ENCODE measurements at regions not wholly inside any gene's neighbourhood (a gene's known extent, or its start where the extent isn't known, plus 50 kb on each side); places are given as distances from the start of the nearest gene placed in this dataset.

DNA sequence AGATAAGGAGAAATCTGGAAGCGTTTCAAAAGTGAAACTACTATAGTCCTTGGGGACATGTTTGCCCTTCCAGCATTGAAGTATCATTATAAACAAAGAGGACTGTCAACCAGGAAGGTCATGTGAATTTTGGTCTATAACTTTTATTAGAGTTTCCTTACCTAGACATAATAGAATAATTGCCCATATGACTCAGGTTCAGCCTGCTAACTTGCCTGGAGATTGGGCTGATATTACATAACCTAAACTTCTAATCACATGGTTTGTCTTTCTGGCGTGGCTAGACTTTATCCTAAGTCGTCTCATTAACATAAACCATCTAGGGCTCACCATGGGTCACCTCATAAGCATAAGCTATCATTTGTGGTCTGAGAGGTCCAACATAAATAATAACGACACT is 775.9 kb downstream of the CENPC start:
- Histone ChIP-seq H2AFZ (ENCODE audit: low read length) (no peak overlapping the region), H3K27me3 (ENCODE audit: control insufficient read depth, insufficient read depth, low read length) (no peaks in the 10 kb centered on the region), H4K20me1 (ENCODE audit: control insufficient read depth, extremely low read depth, insufficient read depth, low read length) (no peaks in the 10 kb centered on the region), H3K4me2 (ENCODE audit: extremely low read depth, insufficient read depth, low read length) (no peak overlapping the region), H3K79me2 (ENCODE audit: control insufficient read depth, insufficient read depth, low read length) (no peaks in the 10 kb centered on the region), H3K4me3 (replicated peaks in 1 of 4; ENCODE audit: control extremely low read depth in 1 of 4, insufficient read depth in 1 of 4, low read depth in 3 of 4, low read length in 4 of 4) (no peak overlapping the region), H3K4me1 (ENCODE audit: control insufficient read depth, extremely low read depth, insufficient read depth, low read length) (no peaks in the 10 kb centered on the region), H3K27ac (ENCODE audit: insufficient read depth, low read length) (no peak overlapping the region), H3K36me3 (ENCODE audit: control insufficient read depth, insufficient read depth, low read length) (no peaks in the 10 kb centered on the region), H3K9me3 (ENCODE audit: control insufficient read depth, insufficient read depth, low read depth, low read length) (no peaks in the 10 kb centered on the region), H3K9ac (ENCODE audit: insufficient read depth, low read length) (no peak overlapping the region)
- DNase-seq (ENCODE audit: low read depth in 2 of 2): peak in 1 of 2 donors; percentile 1
- TF ChIP-seq EZH2 (IDR thresholded peaks at IDR 0.05; ENCODE audit: low read length, missing control alignments) (no peak), CTCF (conservative IDR thresholded peaks at IDR 0.05 in 1 of 2, IDR thresholded peaks at IDR 0.05 in 1 of 2; ENCODE audit: low read depth in 1 of 2, low read length in 2 of 2) (no peak)

DNA sequence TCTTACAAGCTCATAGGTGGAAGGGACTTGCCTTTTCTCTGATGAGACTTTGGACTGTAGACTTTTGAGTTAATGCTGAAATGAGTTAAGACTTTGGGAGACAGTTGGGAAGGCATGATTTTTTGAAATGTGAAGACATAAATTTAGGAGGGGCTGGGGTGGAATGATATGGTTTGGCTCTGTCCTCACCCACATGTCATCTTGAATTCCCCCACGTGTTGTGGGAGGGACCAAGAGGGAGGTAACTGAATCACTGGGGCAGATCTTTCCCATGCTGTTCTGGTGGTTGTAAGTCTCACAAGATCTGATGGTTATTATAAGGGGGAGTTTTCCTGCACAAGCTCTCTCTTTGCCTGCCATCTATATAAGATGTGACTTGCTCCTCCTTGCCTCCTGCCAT is 777.9 kb downstream of the CENPC start:
- Histone ChIP-seq H3K4me1 (ENCODE audit: control insufficient read depth, extremely low read depth, insufficient read depth, low read length) (no peaks in the 10 kb centered on the region), H2AFZ (ENCODE audit: low read length) (no peak overlapping the region), H3K36me3 (ENCODE audit: control insufficient read depth, insufficient read depth, low read length) (no peaks in the 10 kb centered on the region), H3K9me3 (ENCODE audit: control insufficient read depth, insufficient read depth, low read depth, low read length) (no peaks in the 10 kb centered on the region), H3K27ac (ENCODE audit: insufficient read depth, low read length) (no peak overlapping the region), H3K4me2 (ENCODE audit: extremely low read depth, insufficient read depth, low read length) (no peak overlapping the region), H3K9ac (ENCODE audit: insufficient read depth, low read length) (no peak overlapping the region), H3K79me2 (ENCODE audit: control insufficient read depth, insufficient read depth, low read length) (no peaks in the 10 kb centered on the region), H3K27me3 (ENCODE audit: control insufficient read depth, insufficient read depth, low read length) (no peaks in the 10 kb centered on the region), H3K4me3 (replicated peaks in 1 of 4; ENCODE audit: control extremely low read depth in 1 of 4, insufficient read depth in 1 of 4, low read depth in 3 of 4, low read length in 4 of 4) (no peak overlapping the region), H4K20me1 (ENCODE audit: control insufficient read depth, extremely low read depth, insufficient read depth, low read length) (no peaks in the 10 kb centered on the region)
- TF ChIP-seq EZH2 (IDR thresholded peaks at IDR 0.05; ENCODE audit: low read length, missing control alignments) (no peak), CTCF (conservative IDR thresholded peaks at IDR 0.05 in 1 of 2, IDR thresholded peaks at IDR 0.05 in 1 of 2; ENCODE audit: low read depth in 1 of 2, low read length in 2 of 2) (no peak)
- no peak for DNase-seq (ENCODE audit: low read depth in 2 of 2)

- no peak for DNase-seq (ENCODE audit: low read depth in 2 of 2)
- Histone ChIP-seq H3K27me3 (ENCODE audit: control insufficient read depth, insufficient read depth, low read length) (no peaks in the 10 kb centered on the region), H2AFZ (ENCODE audit: low read length) (no peak overlapping the region), H3K27ac (ENCODE audit: insufficient read depth, low read length) (no peak overlapping the region), H3K79me2 (ENCODE audit: control insufficient read depth, insufficient read depth, low read length) (no peaks in the 10 kb centered on the region), H3K9ac (ENCODE audit: insufficient read depth, low read length) (no peak overlapping the region), H3K4me1 (ENCODE audit: control insufficient read depth, extremely low read depth, insufficient read depth, low read length) (no peaks in the 10 kb centered on the region), H3K9me3 (ENCODE audit: control insufficient read depth, insufficient read depth, low read depth, low read length) (no peaks in the 10 kb centered on the region), H3K4me3 (replicated peaks in 1 of 4; ENCODE audit: control extremely low read depth in 1 of 4, insufficient read depth in 1 of 4, low read depth in 3 of 4, low read length in 4 of 4) (no peak overlapping the region), H3K4me2 (ENCODE audit: extremely low read depth, insufficient read depth, low read length) (no peak overlapping the region), H3K36me3 (ENCODE audit: control insufficient read depth, insufficient read depth, low read length) (no peaks in the 10 kb centered on the region), H4K20me1 (ENCODE audit: control insufficient read depth, extremely low read depth, insufficient read depth, low read length) (no peaks in the 10 kb centered on the region)
- TF ChIP-seq CTCF (conservative IDR thresholded peaks at IDR 0.05 in 1 of 2, IDR thresholded peaks at IDR 0.05 in 1 of 2; ENCODE audit: low read depth in 1 of 2, low read length in 2 of 2) (no peak), EZH2 (IDR thresholded peaks at IDR 0.05; ENCODE audit: low read length, missing control alignments) (no peak)
Observed at GRCh38 chr4:66766557-66766956, 778.7 kb downstream of the CENPC start.
